Kidney capillary endothelial cell (primary cell): ENCODE measurements at regions not wholly inside any gene's neighbourhood (a gene's known extent, or its start where the extent isn't known, plus 50 kb on each side); places are given as distances from the start of the nearest gene placed in this dataset.
"Not testable (repeated sequence)": the region's sequence is repeated elsewhere in the genome, so short reads cannot be mapped to it uniquely, and the experiment has no call there.

Experiments
- DNase-seq: peaks from one replicate; pipeline ENCODE4 v3.0.0-alpha.2; 2018; ENCODE audit warnings: low spot score

GRCh38 chr15:66965201-66965900, 100.1 kb upstream of the SMAD3 start:
- no peak for DNase-seq

- DNase-seq: no peak
Measured at GRCh38 chr15:66966256-66966655, 99.1 kb upstream of the SMAD3 start.

- no peak for DNase-seq
Measured at GRCh38 chr15:66968806-66969596, 96.4 kb upstream of the SMAD3 start.

- not testable (repeated sequence) for DNase-seq
Measured at GRCh38 chr15:66974131-66974530, 91.3 kb upstream of the SMAD3 start.

- DNase-seq: not testable (repeated sequence)
Measured at GRCh38 chr15:66976106-66976640, 89.2 kb upstream of the SMAD3 start.

GRCh38 chr15:66980326-66980725, 85.1 kb upstream of the SMAD3 start:
- DNase-seq: not testable (repeated sequence)

- no peak for DNase-seq
Measured at GRCh38 chr15:66981771-66982170, 83.6 kb upstream of the SMAD3 start.

- DNase-seq: no peak
Measured at GRCh38 chr15:66982250-66982649, 83.2 kb upstream of the SMAD3 start.

GRCh38 chr15:66982816-66983215, 82.6 kb upstream of the SMAD3 start:
- DNase-seq: no peak

- no peak for DNase-seq
Measured at GRCh38 chr15:66985653-66986052, 79.7 kb upstream of the SMAD3 start.

GRCh38 chr15:66986951-66987350, 78.5 kb upstream of the SMAD3 start:
- DNase-seq: no peak

- DNase-seq: no peak
Measured at GRCh38 chr15:66993090-66993489, 72.3 kb upstream of the SMAD3 start.

GRCh38 chr15:66993874-66994696, 71.3 kb upstream of the SMAD3 start:
- DNase-seq: no peak

GRCh38 chr15:66994927-66995656, 70.3 kb upstream of the SMAD3 start:
- DNase-seq: no peak

GRCh38 chr15:66996094-66996493, 69.3 kb upstream of the SMAD3 start:
- no peak for DNase-seq

- no peak for DNase-seq
Measured at GRCh38 chr15:66997212-66997611, 68.2 kb upstream of the SMAD3 start.

GRCh38 chr15:66998234-66998633, 67.2 kb upstream of the SMAD3 start:
- DNase-seq: not testable (repeated sequence)

- no peak for DNase-seq
Measured at GRCh38 chr15:66999046-66999968, 66.1 kb upstream of the SMAD3 start.

- DNase-seq: no peak
Measured at GRCh38 chr15:67000896-67001295, 64.5 kb upstream of the SMAD3 start.

GRCh38 chr15:67002368-67002767, 63.0 kb upstream of the SMAD3 start:
- DNase-seq: no peak

GRCh38 chr15:67003586-67003985, 61.8 kb upstream of the SMAD3 start:
- DNase-seq: no peak
